MM.1S (cell line): ENCODE measurements at regions not wholly inside any gene's neighbourhood (a gene's known extent, or its start where the extent isn't known, plus 50 kb on each side); places are given as distances from the start of the nearest gene placed in this dataset.

Experiments
- DNase-seq: peaks from one replicate; pipeline ENCODE4 v3.0.0-alpha.2; 2015
- H2AFZ ChIP-seq: fragments of 300-600 bp; sonication (generic); 2 replicates; pipeline ENCODE4 v1.6.0; 2016; ENCODE audit warnings: antibody characterized with exemption, low read length
- H3F3A ChIP-seq: fragments of 300-600 bp; sonication (generic); 2 replicates; pipeline ENCODE4 v1.6.1; 2016; ENCODE audit warnings: mild to moderate bottlenecking, antibody characterized with exemption, low read length, moderate library complexity, mixed read lengths; ENCODE audit not compliant: insufficient read depth
- H3K27ac ChIP-seq: fragments of 300-600 bp; sonication (generic); 2 replicates; pipeline ENCODE4 v1.5.1; 2016; ENCODE audit warnings: mild to moderate bottlenecking, low read length
- H3K27me3 ChIP-seq: fragments of 300-600 bp; sonication (generic); replicated peaks from 2 replicates; pipeline ENCODE4 v1.6.0; 2016; ENCODE audit warnings: low read length; ENCODE audit not compliant: insufficient read depth
- H3K36me3 ChIP-seq: fragments of 300-600 bp; sonication (generic); replicated peaks from 2 replicates; pipeline ENCODE4 v1.6.1; 2016; ENCODE audit warnings: mild to moderate bottlenecking, low read length, mixed read lengths; ENCODE audit not compliant: insufficient read depth
- H3K4me1 ChIP-seq: fragments of 300-600 bp; sonication (generic); 2 replicates; pipeline ENCODE4 v1.6.1; 2016; ENCODE audit warnings: low read length, mixed read lengths
- H3K4me2 ChIP-seq: fragments of 300-600 bp; sonication (generic); 2 replicates; pipeline ENCODE4 v1.6.0; 2016; ENCODE audit warnings: low read depth, low read length
- H3K4me3 ChIP-seq: fragments of 300-600 bp; sonication (generic); 2 replicates; pipeline ENCODE4 v1.5.1; 2016; ENCODE audit warnings: low read length, mixed read lengths
- H3K79me2 ChIP-seq: fragments of 300-600 bp; sonication (generic); 2 replicates; pipeline ENCODE4 v1.6.1; 2016; ENCODE audit warnings: mixed run types, low read length, mixed read lengths
- H3K9ac ChIP-seq: fragments of 300-600 bp; sonication (generic); 2 replicates; pipeline ENCODE4 v1.6.1; 2016; ENCODE audit warnings: low read length, mixed read lengths
- H3K9me2 ChIP-seq: fragments of 300-600 bp; sonication (generic); replicated peaks from 2 replicates; pipeline ENCODE4 v1.6.1; 2016; ENCODE audit warnings: mild to moderate bottlenecking, low read length, mixed read lengths; ENCODE audit not compliant: insufficient read depth
- H3K9me3 ChIP-seq: fragments of 300-600 bp; sonication (generic); replicated peaks from 2 replicates; pipeline ENCODE4 v1.6.1; 2016; ENCODE audit warnings: mild to moderate bottlenecking, low read length, mixed read lengths; ENCODE audit not compliant: insufficient read depth
- H4K20me1 ChIP-seq: fragments of 300-600 bp; sonication (generic); 2 replicates; pipeline ENCODE4 v1.6.1; 2016; ENCODE audit warnings: mild to moderate bottlenecking, low read length, moderate library complexity, mixed read lengths; ENCODE audit not compliant: insufficient read depth
- EZH2 ChIP-seq: fragments of 300-600 bp; sonication (generic); optimal IDR thresholded peaks from 2 replicates; pipeline ENCODE3; 2017; ENCODE audit warnings: low read depth, mild to moderate bottlenecking, antibody characterized with exemption, low read length, mixed read lengths
- EZH2phosphoT487 ChIP-seq: fragments of 300-600 bp; sonication (generic); IDR thresholded peaks from 2 replicates; pipeline ENCODE4 v1.6.1; 2018; ENCODE audit warnings: antibody characterized with exemption, low read length
- TF ChIP-seq, protein P1 (sequence below): fragments of 300-600 bp; sonication (generic); IDR thresholded peaks from 2 replicates; pipeline ENCODE4 v1.5.1; 2016; ENCODE audit warnings: antibody characterized with exemption, low read length, mixed read lengths

DNA sequence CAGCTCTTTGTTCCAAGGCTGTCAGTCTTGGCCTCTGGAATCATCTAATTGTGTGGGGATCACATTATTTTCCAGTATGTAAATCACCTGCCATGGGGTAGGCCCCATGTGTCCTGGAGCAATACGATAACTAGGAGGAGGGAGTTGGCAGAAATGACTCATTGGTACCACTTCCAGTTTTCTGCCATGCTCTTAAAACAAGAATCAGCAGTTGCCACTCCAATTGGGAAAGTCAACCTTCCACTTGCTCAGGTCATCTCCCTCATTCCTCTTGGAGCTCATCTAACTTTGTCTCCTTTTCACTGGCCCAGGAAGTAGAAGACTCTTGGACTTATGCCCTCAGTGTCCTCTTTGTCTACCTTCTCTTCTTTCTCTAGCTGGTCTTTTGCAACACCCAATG lies 487.0 kb downstream of the SLC4A3 start:
- Histone ChIP-seq H2AFZ (no peak overlapping the region), H3K27me3 (no peaks in the 10 kb centered on the region), H3K27ac (no peak overlapping the region), H3K9me3 (no peaks in the 10 kb centered on the region), H3F3A (no peaks in the 10 kb centered on the region), H3K79me2 (no peaks in the 10 kb centered on the region), H3K36me3 (no peaks in the 10 kb centered on the region), H3K4me3 (no peak overlapping the region), H3K4me2 (no peak overlapping the region), H3K9me2 (no peaks in the 10 kb centered on the region), H3K4me1 (no peaks in the 10 kb centered on the region), H4K20me1 (no peaks in the 10 kb centered on the region), H3K9ac (no peak overlapping the region)
- TF ChIP-seq EZH2phosphoT487 (no peak), EZH2 (no peak)
- TF ChIP-seq, protein P1, sequence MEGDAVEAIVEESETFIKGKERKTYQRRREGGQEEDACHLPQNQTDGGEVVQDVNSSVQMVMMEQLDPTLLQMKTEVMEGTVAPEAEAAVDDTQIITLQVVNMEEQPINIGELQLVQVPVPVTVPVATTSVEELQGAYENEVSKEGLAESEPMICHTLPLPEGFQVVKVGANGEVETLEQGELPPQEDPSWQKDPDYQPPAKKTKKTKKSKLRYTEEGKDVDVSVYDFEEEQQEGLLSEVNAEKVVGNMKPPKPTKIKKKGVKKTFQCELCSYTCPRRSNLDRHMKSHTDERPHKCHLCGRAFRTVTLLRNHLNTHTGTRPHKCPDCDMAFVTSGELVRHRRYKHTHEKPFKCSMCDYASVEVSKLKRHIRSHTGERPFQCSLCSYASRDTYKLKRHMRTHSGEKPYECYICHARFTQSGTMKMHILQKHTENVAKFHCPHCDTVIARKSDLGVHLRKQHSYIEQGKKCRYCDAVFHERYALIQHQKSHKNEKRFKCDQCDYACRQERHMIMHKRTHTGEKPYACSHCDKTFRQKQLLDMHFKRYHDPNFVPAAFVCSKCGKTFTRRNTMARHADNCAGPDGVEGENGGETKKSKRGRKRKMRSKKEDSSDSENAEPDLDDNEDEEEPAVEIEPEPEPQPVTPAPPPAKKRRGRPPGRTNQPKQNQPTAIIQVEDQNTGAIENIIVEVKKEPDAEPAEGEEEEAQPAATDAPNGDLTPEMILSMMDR = no peak
- DNase-seq = no peak

DNA sequence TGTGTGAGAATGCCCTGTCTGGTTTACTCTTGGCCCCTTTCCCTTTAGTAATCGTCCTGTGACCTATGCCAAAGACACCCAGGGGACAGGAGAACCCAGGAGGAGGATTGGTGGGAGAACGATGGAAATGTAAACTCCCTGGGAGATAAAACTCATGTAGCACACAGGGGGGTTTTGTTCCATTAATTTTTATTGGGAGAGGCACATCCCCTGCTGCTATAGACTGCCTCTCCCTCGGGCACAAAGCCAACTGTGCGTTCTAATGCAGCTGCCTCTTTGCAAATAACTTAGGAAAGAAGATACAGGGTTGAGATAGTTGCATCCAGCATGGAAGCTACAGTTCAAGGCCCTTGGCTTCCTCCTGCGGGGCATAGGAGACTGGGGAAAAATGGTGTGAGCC lies 489.6 kb downstream of the SLC4A3 start:
- H3K4me3 ChIP-seq = no peak overlapping the region
- H3K9me2 ChIP-seq = no peaks in the 10 kb centered on the region
- no peak overlapping the region for H2AFZ ChIP-seq
- no peak overlapping the region for H3K27ac ChIP-seq
- no peaks in the 10 kb centered on the region for H3K27me3 ChIP-seq
- no peak for DNase-seq
- H3K4me1 ChIP-seq = no peaks in the 10 kb centered on the region
- H3K9ac ChIP-seq = no peak overlapping the region
- TF ChIP-seq EZH2 (no peak), EZH2phosphoT487 (no peak)
- TF ChIP-seq, protein P1 = no peak
- H3K36me3 ChIP-seq = no peaks in the 10 kb centered on the region
- H4K20me1 ChIP-seq = no peaks in the 10 kb centered on the region
- no peaks in the 10 kb centered on the region for H3F3A ChIP-seq
- no peak overlapping the region for H3K4me2 ChIP-seq
- no peaks in the 10 kb centered on the region for H3K79me2 ChIP-seq
- H3K9me3 ChIP-seq = no peaks in the 10 kb centered on the region

DNA sequence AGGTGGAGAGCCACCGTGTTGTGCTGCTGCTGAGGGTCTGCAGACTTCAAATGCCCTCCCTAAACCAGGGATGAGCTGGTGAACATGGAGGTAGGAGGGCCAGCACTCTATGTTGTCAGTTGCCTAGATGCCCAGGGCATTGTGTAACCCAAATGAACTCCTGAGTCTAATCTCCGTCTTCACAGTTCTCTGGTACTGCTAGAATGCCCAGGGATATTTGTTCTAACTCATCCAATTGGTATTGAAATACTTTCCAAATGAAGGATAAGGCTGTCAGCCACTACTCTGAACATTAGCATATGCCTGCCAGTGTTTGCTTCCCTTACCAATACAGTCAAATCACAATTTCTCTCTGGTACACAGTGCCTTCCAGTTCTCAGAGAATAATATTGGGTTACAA lies 492.6 kb downstream of the SLC4A3 start:
- TF ChIP-seq EZH2phosphoT487 = no peak
- no peak for TF ChIP-seq EZH2
- TF ChIP-seq, protein P1 = no peak
- Histone ChIP-seq H3K27ac (no peak overlapping the region), H3K9me2 (no peaks in the 10 kb centered on the region)

DNA sequence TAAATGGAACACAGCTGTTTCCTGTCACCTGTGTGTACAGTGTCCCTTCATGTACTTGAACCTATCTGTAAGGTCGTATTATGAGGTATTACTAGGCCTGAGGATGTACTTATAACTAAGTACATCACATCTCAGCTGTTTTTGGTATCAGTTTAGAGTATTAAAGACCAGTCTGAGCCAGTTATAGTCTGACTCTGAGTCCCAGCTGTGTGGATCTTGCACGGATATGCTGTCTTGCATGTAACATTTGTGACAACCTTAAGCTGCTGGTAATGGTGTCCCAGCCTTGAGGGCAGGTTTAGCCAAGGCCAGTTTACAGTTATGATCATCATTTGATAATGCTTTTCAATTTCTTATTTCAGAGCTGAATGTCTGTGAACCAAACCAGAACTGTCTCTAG lies 496.3 kb downstream of the SLC4A3 start:
- Histone ChIP-seq H3K9me3 (no peaks in the 10 kb centered on the region), H3K27me3 (no peaks in the 10 kb centered on the region), H3K9me2 (no peaks in the 10 kb centered on the region), H3K36me3 (no peaks in the 10 kb centered on the region), H3K27ac (no peak overlapping the region), H3K79me2 (no peaks in the 10 kb centered on the region), H3F3A (no peaks in the 10 kb centered on the region), H3K4me3 (no peak overlapping the region), H3K4me2 (no peak overlapping the region), H4K20me1 (no peaks in the 10 kb centered on the region), H2AFZ (no peak overlapping the region), H3K4me1 (no peaks in the 10 kb centered on the region), H3K9ac (no peak overlapping the region)
- DNase-seq = no peak
- TF ChIP-seq EZH2phosphoT487 (no peak), EZH2 (no peak)
- TF ChIP-seq, protein P1 = no peak

More for the DNA sequence above, 492.6 kb downstream of the SLC4A3 start:
- no peaks in the 10 kb centered on the region for H3K27me3 ChIP-seq
- no peak overlapping the region for H3K9ac ChIP-seq
- H3K4me1 ChIP-seq = no peaks in the 10 kb centered on the region
- no peaks in the 10 kb centered on the region for H3K79me2 ChIP-seq
- H3F3A ChIP-seq = no peaks in the 10 kb centered on the region
- H3K4me2 ChIP-seq = no peak overlapping the region
- H3K9me3 ChIP-seq = no peaks in the 10 kb centered on the region
- H2AFZ ChIP-seq = no peak overlapping the region
- no peaks in the 10 kb centered on the region for H4K20me1 ChIP-seq
- H3K4me3 ChIP-seq = no peak overlapping the region
- no peak for DNase-seq
- no peaks in the 10 kb centered on the region for H3K36me3 ChIP-seq
